SKM-1 treated with dmso at 0.1 percent for 144 hours (cell line): ENCODE measurements at regions not wholly inside any gene's neighbourhood (a gene's known extent, or its start where the extent isn't known, plus 50 kb on each side); places are given as distances from the start of the nearest gene placed in this dataset.
"Not testable (repeated sequence)": the region's sequence is repeated elsewhere in the genome, so short reads cannot be mapped to it uniquely, and the experiment has no call there.

Experiments
- DNase-seq: peaks from one replicate; lab custom pipeline; 2025; ENCODE audit not compliant: unreplicated experiment; lab: John Stamatoyannopoulos, UW

- not testable (repeated sequence) for DNase-seq
Observed at GRCh38 chr16:88226302-88226701, 156.5 kb upstream of the ZNF469 start.

DNA sequence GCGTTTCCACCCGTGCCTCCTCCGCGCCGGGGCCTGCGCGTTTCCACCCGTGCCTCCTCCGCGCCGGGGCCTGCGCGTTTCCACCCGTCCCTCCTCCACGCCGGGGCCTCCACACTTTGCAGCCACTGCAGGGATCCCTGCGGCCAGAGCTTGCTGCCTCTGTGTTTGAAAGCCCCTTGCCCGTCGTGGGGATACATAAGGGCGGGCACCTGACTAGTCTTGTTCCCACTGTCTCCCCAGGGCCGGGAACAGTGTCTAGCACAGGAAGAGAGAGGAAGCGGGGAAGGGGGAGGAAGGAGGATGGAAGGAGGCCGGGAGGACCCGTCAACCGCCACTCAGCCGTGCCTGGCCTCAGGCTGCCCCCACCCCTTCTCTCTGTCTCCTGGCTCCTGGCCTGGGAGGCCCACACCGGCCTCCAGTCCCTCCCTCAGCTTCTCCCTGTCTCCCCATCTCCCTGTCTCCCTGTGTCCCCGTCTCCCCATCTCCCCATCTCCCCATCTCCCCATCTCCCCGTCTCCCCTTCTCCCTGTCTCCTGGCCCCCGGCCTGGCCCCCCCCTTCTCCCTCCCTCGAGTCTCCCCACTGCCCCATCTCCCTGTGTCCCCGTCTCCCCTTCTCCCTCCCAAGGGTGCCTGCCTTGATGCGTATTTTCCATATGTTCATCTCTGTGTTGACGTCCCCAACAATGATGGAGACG, 155.6 kb upstream of the ZNF469 start:
- not testable (repeated sequence) for DNase-seq

GRCh38 chr16:88227722-88228482, 154.9 kb upstream of the ZNF469 start:
- not testable (repeated sequence) for DNase-seq

- not testable (repeated sequence) for DNase-seq
Observed at GRCh38 chr16:88228751-88229150, 154.0 kb upstream of the ZNF469 start.

GRCh38 chr16:88229710-88230109, 153.0 kb upstream of the ZNF469 start:
- DNase-seq, result not testable (repeated sequence)

DNA sequence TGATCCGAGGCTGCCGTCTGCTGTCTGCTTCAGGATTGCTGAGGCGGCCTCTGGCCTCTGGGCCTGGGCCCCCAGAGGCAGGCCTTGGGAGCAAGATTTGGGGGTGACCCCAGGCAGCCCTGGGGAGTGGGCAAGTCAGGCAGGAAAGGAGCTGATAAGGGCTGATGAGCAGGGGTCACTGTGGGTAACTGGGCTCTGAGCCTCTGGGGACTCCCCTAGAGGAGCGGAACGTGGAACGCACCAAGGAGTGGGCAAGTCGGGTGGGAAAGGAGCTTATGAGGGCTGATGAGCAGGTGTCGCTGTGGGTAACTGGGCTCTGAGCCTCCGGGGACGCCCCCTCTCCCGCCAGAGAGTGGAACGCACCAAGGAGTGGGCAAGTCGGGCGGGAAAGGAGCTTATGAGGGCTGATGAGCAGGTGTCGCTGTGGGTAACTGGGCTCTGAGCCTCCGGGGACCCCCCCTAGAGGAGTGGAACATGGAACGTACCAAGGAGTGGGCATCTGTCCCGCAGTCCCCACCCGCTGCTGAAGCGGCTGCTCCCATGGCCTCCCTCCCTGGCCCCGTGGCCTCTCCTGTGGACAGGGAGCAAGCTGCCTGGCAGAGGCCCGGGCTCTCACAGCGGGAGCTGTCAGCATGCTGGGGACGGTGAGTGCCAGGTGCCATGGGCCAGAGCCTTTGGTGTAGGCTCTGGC, 152.3 kb upstream of the ZNF469 start:
- not testable (repeated sequence) for DNase-seq

DNA sequence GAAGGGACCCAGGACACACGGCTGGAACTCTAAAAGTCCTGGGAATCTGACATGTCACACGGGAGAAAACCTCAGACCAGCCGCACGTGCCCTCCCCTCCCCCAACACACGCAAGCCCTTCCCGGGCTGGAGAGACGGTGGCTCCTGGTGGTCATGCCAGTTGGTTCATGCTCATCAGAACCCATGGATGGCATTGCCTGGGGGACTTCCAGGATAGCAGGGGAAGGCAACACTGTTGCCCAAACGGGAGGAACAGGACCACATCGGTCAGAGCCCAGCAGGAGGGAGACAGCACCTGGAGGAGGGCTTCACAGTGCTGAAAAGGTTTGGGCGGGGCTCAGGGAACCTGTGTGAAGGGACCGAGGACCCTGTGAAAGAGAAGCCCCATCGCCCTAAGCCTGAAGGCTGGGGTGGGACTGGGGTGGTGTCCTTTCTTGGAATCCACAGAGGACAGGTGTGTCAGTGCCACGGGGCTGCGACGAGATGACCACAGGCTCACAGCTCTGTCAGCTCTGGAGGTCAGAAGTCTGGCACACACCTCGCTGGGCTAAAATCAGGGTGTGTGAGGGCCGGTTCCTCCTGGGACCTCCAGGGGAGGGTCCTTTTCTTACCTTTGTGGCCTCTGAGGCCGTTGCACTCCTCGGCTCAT, 151.7 kb upstream of the ZNF469 start:
- not testable (repeated sequence) for DNase-seq

GRCh38 chr16:88231839-88232238, 150.9 kb upstream of the ZNF469 start:
- DNase-seq, result not testable (repeated sequence)

- DNase-seq, result not testable (repeated sequence)
Observed at GRCh38 chr16:88232401-88233258, 150.1 kb upstream of the ZNF469 start.

- not testable (repeated sequence) for DNase-seq
Observed at GRCh38 chr16:88233621-88234420, 148.9 kb upstream of the ZNF469 start.

- DNase-seq, result not testable (repeated sequence)
Observed at GRCh38 chr16:88234421-88235271, 148.1 kb upstream of the ZNF469 start.

- DNase-seq, result not testable (repeated sequence)
Observed at GRCh38 chr16:88235691-88236090, 147.1 kb upstream of the ZNF469 start.

DNA sequence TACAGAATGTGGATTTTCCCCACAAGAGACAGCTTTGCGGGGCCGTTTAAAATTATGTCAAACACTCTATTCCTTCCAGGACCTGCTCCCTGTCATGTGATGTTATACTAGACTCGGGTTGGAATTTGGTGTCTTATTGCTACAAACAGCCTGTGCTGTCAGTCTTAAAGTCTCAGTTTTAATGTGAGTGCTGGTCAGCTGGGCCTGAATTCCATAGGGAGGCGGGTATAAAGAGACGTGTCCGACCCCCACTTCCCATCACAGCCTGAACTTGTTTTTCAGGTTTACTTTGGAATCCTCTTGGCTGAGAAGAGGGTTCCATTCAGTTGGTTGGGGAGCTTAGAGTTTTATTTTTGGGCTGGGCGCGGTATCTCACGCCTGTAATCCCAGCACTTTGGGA, 146.5 kb upstream of the ZNF469 start:
- DNase-seq, result not testable (repeated sequence)

DNA sequence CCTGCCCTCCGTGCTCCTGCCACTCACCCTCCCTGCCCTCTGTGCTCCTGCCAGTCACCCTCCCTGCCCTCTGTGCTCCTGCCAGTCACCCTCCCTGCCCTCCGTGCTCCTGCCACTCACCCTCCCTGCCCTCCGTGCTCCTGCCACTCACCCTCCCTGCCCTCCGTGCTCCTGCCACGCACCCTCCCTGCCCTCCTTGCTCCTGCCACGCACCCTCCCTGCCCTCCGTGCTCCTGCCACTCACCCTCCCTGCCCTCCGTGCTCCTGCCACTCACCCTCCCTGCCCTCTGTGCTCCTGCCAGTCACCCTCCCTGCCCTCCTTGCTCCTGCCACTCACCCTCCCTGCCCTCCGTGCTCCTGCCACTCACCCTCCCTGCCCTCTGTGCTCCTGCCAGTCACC, 145.4 kb upstream of the ZNF469 start:
- not testable (repeated sequence) for DNase-seq

DNA sequence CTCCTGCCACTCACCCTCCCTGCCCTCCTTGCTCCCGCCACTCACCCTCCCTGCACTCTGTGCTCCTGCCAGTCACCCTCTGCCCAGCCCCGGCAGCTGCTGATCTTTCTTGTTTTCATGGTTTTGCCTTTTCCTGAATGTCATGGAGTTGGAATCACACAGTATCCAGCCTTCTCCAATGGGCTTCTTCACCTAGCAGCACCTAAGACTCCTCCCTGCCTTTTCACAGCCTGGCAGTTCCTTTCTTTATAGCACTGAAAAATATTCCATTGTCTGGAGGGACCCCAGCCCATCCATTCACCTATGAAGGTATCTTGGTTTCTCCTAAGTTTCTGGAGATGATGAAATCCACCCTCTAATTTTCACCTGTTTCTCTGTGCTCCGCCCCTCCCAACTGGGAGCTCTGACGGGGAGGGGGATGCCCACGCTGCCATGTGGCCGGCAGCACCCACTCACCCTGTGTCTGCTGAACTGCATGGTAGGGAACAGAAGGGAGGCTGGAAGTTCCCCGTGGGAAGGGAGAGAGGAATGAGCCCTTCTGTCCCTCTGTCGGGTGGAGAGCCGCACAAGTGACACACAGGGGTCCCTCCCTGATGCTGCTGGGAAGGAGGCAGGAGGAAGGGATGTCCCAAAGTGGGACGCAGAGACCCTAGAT, 144.9 kb upstream of the ZNF469 start:
- not testable (repeated sequence) for DNase-seq

GRCh38 chr16:88238732-88239274, 144.0 kb upstream of the ZNF469 start:
- DNase-seq, result peak; percentile 18

GRCh38 chr16:88240118-88240517, 142.6 kb upstream of the ZNF469 start:
- not testable (repeated sequence) for DNase-seq

GRCh38 chr16:88240776-88241175, 142.0 kb upstream of the ZNF469 start:
- DNase-seq, result not testable (repeated sequence)
